GM12878 (cell line): ENCODE measurements at regions not wholly inside any gene's neighbourhood (a gene's known extent, or its start where the extent isn't known, plus 50 kb on each side); places are given as distances from the start of the nearest gene placed in this dataset.

Source experiments
- CHD2 ChIP-seq: IDR thresholded peaks from 2 replicates; pipeline ENCODE4 v1.6.1; 2011; ENCODE audit warnings: low read depth, low read length, improper control_type of control experiment, borderline replicate concordance
- KDM1A ChIP-seq: fragments of 200-600 bp; sonication (generic); IDR thresholded peaks from 2 replicates; pipeline ENCODE4 v1.6.1; 2016; ENCODE audit warnings: borderline replicate concordance
- NR2F1 ChIP-seq: fragments of 450-650 bp; conservative IDR thresholded peaks from 2 replicates; pipeline ENCODE4 v1.6.1; 2017; ENCODE audit warnings: mild to moderate bottlenecking
- TF ChIP-seq, protein P1 (sequence below), 3 experiments: IDR thresholded peaks in 2 of 3; conservative IDR thresholded peaks in 1 of 3; 2 replicates each; pipeline ENCODE4 v1.5.1; 2011; ENCODE audit warnings: low read depth in 3 of 3, low read length in 3 of 3, mild to moderate bottlenecking in 3 of 3, control low read depth in 2 of 3, moderate library complexity in 2 of 3, inconsistent platforms in 1 of 3, mixed read lengths in 1 of 3; ENCODE audit not compliant: control insufficient read depth in 2 of 3, insufficient read depth in 1 of 3; ENCODE audit errors: extremely low read depth in 1 of 3
- TF ChIP-seq, protein P2 (sequence below): IDR thresholded peaks from 2 replicates; pipeline ENCODE4 v1.6.1; 2012; ENCODE audit warnings: low read depth, low read length, improper control_type of control experiment
- TF ChIP-seq, protein P3 (sequence below): IDR thresholded peaks from 2 replicates; pipeline ENCODE4 v1.6.1; 2011; ENCODE audit warnings: mild to moderate bottlenecking, low read depth, low read length, moderate library complexity; ENCODE audit not compliant: insufficient replicate concordance

DNA sequence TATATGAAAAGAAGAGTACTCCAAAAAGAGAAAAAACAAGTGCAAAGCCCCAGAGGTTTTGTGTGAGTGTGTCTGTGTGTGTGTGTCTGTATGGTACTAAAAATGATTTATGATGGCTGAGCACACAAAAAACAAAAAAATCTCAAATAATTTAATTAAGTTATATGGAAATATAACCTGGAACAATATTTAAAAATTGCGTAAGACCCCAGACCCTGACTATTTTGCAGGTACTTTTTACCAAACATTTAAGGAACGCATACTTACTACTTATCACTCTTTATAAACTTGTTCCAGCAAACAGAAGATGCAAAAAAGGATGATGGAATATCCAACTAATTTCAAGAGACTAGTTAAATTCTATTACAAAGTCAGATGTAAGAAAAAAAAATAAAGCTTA lies 317.4 kb upstream of the KCNH7 start:
- TF ChIP-seq, protein P1, sequence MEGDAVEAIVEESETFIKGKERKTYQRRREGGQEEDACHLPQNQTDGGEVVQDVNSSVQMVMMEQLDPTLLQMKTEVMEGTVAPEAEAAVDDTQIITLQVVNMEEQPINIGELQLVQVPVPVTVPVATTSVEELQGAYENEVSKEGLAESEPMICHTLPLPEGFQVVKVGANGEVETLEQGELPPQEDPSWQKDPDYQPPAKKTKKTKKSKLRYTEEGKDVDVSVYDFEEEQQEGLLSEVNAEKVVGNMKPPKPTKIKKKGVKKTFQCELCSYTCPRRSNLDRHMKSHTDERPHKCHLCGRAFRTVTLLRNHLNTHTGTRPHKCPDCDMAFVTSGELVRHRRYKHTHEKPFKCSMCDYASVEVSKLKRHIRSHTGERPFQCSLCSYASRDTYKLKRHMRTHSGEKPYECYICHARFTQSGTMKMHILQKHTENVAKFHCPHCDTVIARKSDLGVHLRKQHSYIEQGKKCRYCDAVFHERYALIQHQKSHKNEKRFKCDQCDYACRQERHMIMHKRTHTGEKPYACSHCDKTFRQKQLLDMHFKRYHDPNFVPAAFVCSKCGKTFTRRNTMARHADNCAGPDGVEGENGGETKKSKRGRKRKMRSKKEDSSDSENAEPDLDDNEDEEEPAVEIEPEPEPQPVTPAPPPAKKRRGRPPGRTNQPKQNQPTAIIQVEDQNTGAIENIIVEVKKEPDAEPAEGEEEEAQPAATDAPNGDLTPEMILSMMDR (IDR thresholded peaks at IDR 0.05 in 2 of 3, conservative IDR thresholded peaks at IDR 0.05 in 1 of 3; ENCODE audit: control insufficient read depth in 2 of 3, extremely low read depth in 1 of 3, insufficient read depth in 1 of 3, low read depth in 3 of 3, low read length in 3 of 3) = no peak
- TF ChIP-seq CHD2 = no peak
- TF ChIP-seq, protein P2, sequence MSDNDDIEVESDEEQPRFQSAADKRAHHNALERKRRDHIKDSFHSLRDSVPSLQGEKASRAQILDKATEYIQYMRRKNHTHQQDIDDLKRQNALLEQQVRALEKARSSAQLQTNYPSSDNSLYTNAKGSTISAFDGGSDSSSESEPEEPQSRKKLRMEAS = no peak
- TF ChIP-seq NR2F1 = no peak
- TF ChIP-seq, protein P3, sequence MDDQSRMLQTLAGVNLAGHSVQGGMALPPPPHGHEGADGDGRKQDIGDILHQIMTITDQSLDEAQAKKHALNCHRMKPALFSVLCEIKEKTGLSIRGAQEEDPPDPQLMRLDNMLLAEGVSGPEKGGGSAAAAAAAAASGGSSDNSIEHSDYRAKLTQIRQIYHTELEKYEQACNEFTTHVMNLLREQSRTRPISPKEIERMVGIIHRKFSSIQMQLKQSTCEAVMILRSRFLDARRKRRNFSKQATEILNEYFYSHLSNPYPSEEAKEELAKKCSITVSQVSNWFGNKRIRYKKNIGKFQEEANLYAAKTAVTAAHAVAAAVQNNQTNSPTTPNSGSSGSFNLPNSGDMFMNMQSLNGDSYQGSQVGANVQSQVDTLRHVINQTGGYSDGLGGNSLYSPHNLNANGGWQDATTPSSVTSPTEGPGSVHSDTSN = no peak
- no peak for TF ChIP-seq KDM1A
